SK-N-SH (cell line): ENCODE measurements at regions not wholly inside any gene's neighbourhood (a gene's known extent, or its start where the extent isn't known, plus 50 kb on each side); places are given as distances from the start of the nearest gene placed in this dataset.

Experiments
- CTCF ChIA-PET: fragments of 300-600, 350-600 bp; formaldehyde crosslinking; extraction: SDS; loops from one replicate; lab custom pipeline; 2021; lab: Yijun Ruan, JAX
- POLR2A ChIA-PET: fragments of 350-600 bp; sonication (Branson Sonifier 250); formaldehyde crosslinking; extraction: SDS; loops from one replicate; lab custom pipeline; 2020; ENCODE audit warnings: antibody characterized with exemption, inconsistent platforms; lab: Yijun Ruan, JAX
- DNase-seq: peaks from one replicate; pipeline ENCODE4 v3.0.0; 2012
- H2AFZ ChIP-seq: fragments of 200-600 bp; sonication (generic); 2 replicates; pipeline ENCODE4 v1.8.1; 2016; ENCODE audit warnings: antibody characterized with exemption, mild to moderate bottlenecking, low read depth
- H3F3A ChIP-seq: fragments of 200-600 bp; sonication (generic); replicated peaks from 2 replicates; pipeline ENCODE3; 2016; ENCODE audit warnings: antibody characterized with exemption, mild to moderate bottlenecking; ENCODE audit not compliant: insufficient read depth
- H3K27ac ChIP-seq, 2 experiments: fragments of 200-500 bp in 1 of 2; fragments of 200-600 bp in 1 of 2; sonication (Bioruptor generic) in 1 of 2; sonication (generic), shearing (Covaris generic) in 1 of 2; 2 replicates each; pipeline versions ENCODE4 v1.5.1 to v1.6.1; 2014 to 2016; ENCODE audit warnings: low read depth in 2 of 2, inconsistent platforms in 1 of 2, low read length in 1 of 2, mild to moderate bottlenecking in 1 of 2, mixed read lengths in 1 of 2
- H3K27me3 ChIP-seq: fragments of 200-600 bp; sonication (generic), shearing (Covaris generic); 2 replicates; pipeline ENCODE4 v1.6.1; 2016; ENCODE audit warnings: mixed run types; ENCODE audit not compliant: insufficient read depth
- H3K36me3 ChIP-seq, 2 experiments: fragments of 200-500 bp in 1 of 2; fragments of 200-600 bp in 1 of 2; sonication (Bioruptor generic) in 1 of 2; sonication (generic) in 1 of 2; replicated peaks in 1 of 2; 2 replicates each; pipeline versions ENCODE3 to v1.5.1; 2014 to 2016; ENCODE audit warnings: low read length in 1 of 2, mild to moderate bottlenecking in 1 of 2; ENCODE audit not compliant: insufficient read depth in 2 of 2, control insufficient read depth in 1 of 2
- H3K4me1 ChIP-seq, 2 experiments: fragments of 200-500 bp in 1 of 2; fragments of 200-600 bp in 1 of 2; sonication (Bioruptor generic) in 1 of 2; sonication (generic), shearing (Covaris generic) in 1 of 2; 2 replicates each; pipeline versions ENCODE4 v1.5.1 to v1.6.1; 2014 to 2016; ENCODE audit warnings: low read depth in 1 of 2, low read length in 1 of 2, mixed run types in 1 of 2; ENCODE audit not compliant: insufficient read depth in 2 of 2, control insufficient read depth in 1 of 2
- H3K4me2 ChIP-seq: fragments of 200-600 bp; sonication (generic), shearing (Covaris generic); 2 replicates; pipeline ENCODE4 v1.6.1; 2017; ENCODE audit warnings: mixed run types
- H3K4me3 ChIP-seq, 2 experiments: fragments of 200-500 bp in 1 of 2; fragments of 200-600 bp in 1 of 2; sonication (Bioruptor generic) in 1 of 2; sonication (generic), shearing (Covaris generic) in 1 of 2; 2 replicates each; pipeline versions ENCODE4 v1.5.1 to v1.8.1; 2014 to 2016; ENCODE audit warnings: low read depth in 2 of 2, inconsistent platforms in 1 of 2, low read length in 1 of 2, mild to moderate bottlenecking in 1 of 2, mixed read lengths in 1 of 2, moderate library complexity in 1 of 2
- H3K79me2 ChIP-seq: fragments of 200-600 bp; sonication (generic); 2 replicates; pipeline ENCODE4 v1.8.1; 2017; ENCODE audit warnings: mild to moderate bottlenecking; ENCODE audit not compliant: insufficient read depth
- H3K9ac ChIP-seq: fragments of 200-600 bp; sonication (generic); 2 replicates; pipeline ENCODE4 v1.6.1; 2017; ENCODE audit warnings: mixed run types
- H3K9me2 ChIP-seq: fragments of 200-600 bp; sonication (generic); 2 replicates; pipeline ENCODE4 v1.6.1; 2017; ENCODE audit warnings: mixed run types
- H3K9me3 ChIP-seq: fragments of 200-600 bp; sonication (generic); 2 replicates; pipeline ENCODE4 v1.6.1; 2017; ENCODE audit warnings: mixed run types, mild to moderate bottlenecking, moderate library complexity
- H4K20me1 ChIP-seq: fragments of 200-600 bp; sonication (generic); 2 replicates; pipeline ENCODE4 v1.6.1; 2017; ENCODE audit warnings: mild to moderate bottlenecking, mixed run types; ENCODE audit not compliant: insufficient read depth
- CHD2 ChIP-seq: fragments of 150-350 bp; IDR thresholded peaks from 2 replicates; pipeline ENCODE4 v1.6.1; 2018; ENCODE audit warnings: low read length; ENCODE audit not compliant: partially characterized antibody
- ELF1 ChIP-seq: IDR thresholded peaks from 2 replicates; pipeline ENCODE4 v1.4.0; 2012
- EP300 ChIP-seq, 2 experiments: IDR thresholded peaks; 2 replicates each; pipeline versions ENCODE4 v1.4.0 to v1.6.1; 2012; ENCODE audit warnings: borderline replicate concordance in 1 of 2, low read depth in 1 of 2, low read length in 1 of 2
- EZH2phosphoT487 ChIP-seq: fragments of 200-600 bp; sonication (generic); IDR thresholded peaks from 2 replicates; pipeline ENCODE4 v1.6.1; 2017; ENCODE audit warnings: low read depth, mixed run types, mild to moderate bottlenecking, antibody characterized with exemption, moderate library complexity, borderline replicate concordance
- FOXJ3 ChIP-seq: sonication (generic); formaldehyde crosslinking; IDR thresholded peaks from 2 replicates; pipeline ENCODE4 v1.5.1; 2020; ENCODE audit warnings: mild to moderate bottlenecking, missing genetic modification reagents
- FOXM1 ChIP-seq: IDR thresholded peaks from 2 replicates; pipeline ENCODE4 v1.4.0; 2012; ENCODE audit warnings: low read depth, mild to moderate bottlenecking
- GABPA ChIP-seq: IDR thresholded peaks from 2 replicates; pipeline ENCODE4 v1.4.0; 2012; ENCODE audit warnings: low read depth, mild to moderate bottlenecking
- NRF1 ChIP-seq: IDR thresholded peaks from 2 replicates; pipeline ENCODE4 v1.6.1; 2012; ENCODE audit warnings: low read depth, mild to moderate bottlenecking, low read length
- RCOR1 ChIP-seq: fragments of 150-350 bp; IDR thresholded peaks from 2 replicates; pipeline ENCODE4 v1.6.1; 2017; ENCODE audit warnings: antibody characterized with exemption, low read length
- SIN3A ChIP-seq: IDR thresholded peaks from 2 replicates; pipeline ENCODE4 v1.6.1; 2012; ENCODE audit warnings: low read depth, mild to moderate bottlenecking, low read length, moderate library complexity, borderline replicate concordance
- SMC3 ChIP-seq: IDR thresholded peaks from 2 replicates; pipeline ENCODE4 v1.6.1; 2012; ENCODE audit warnings: low read depth, low read length, improper control_type of control experiment
- TAF1 ChIP-seq: IDR thresholded peaks from 2 replicates; pipeline ENCODE4 v1.6.1; 2012; ENCODE audit warnings: low read depth, mild to moderate bottlenecking, low read length, moderate library complexity, borderline replicate concordance
- TCF12 ChIP-seq: IDR thresholded peaks from 2 replicates; pipeline ENCODE4 v1.4.0; 2012
- WGBS: methylation state at CpG from one replicate; pipeline ENCODE4 v1.1.6; 2017; ENCODE audit warnings: low lambda C conversion rate; 5-methylcytosine and 5-hydroxymethylcytosine counted together
- TF ChIP-seq, protein P1 (sequence below): fragments of 200-600 bp; sonication (generic); IDR thresholded peaks from 2 replicates; pipeline ENCODE4 v1.6.1; 2017; ENCODE audit warnings: antibody characterized with exemption, mild to moderate bottlenecking, moderate library complexity
- TF ChIP-seq, protein P2 (sequence below): IDR thresholded peaks from 2 replicates; pipeline ENCODE4 v1.4.0; 2012; ENCODE audit warnings: low read depth
- TF ChIP-seq, protein P3 (sequence below): IDR thresholded peaks from 2 replicates; pipeline ENCODE4; 2012
- TF ChIP-seq, protein P4 (sequence below): IDR thresholded peaks from 2 replicates; pipeline ENCODE4 v1.6.1; 2012; ENCODE audit warnings: mild to moderate bottlenecking, low read depth, low read length, moderate library complexity

DNA sequence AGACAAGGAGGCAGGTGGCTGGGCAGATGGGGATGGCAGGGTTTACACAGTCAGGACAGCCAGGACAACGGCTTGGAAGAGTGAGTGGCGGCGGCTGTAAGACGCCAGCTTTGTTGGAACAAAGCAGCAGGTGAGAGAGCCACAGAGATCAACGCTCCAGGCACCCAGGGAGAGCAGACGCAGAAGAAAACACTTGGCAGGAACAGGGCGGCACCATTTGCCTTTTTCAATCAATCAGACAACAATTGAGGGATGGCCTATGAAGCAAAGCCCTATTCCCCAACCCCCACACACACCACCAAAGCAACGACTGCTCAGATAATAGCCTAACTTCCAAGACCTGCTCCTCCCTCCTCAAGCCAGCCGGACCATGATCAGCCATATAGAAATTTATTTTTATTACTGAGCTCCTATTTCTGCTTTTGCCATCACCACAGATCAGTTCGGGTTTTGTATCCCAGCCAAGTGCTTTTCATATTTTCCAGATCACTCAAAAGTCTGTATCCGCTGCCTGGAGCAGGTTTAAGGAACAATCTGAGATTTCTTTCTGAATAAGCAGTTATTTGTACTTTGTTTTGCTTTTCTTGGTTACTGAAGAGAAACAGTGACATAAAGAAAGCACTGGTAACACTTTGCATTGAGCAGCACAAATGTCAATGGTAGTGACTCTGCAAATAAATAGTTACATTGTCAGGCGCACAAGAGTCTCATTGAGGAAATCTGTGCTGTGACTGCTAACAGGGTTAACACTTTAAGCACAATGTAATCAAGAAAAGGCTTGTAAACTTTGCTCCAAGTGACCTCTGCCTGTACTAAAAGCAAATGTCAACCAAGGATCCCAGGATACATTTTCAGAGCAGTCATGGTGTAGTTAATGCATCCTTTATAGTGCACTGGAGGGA lies 81.8 kb upstream of the RBPJ start (continued):
- TF ChIP-seq EP300 (IDR thresholded peaks at IDR 0.05; ENCODE audit: borderline replicate concordance in 1 of 2, low read depth in 1 of 2, low read length in 1 of 2) (peak in 1 of 2 experiments; percentile 45; a peak in 1 of 4 replicates), CHD2 (no peak), SMC3 (no peak)

DNA sequence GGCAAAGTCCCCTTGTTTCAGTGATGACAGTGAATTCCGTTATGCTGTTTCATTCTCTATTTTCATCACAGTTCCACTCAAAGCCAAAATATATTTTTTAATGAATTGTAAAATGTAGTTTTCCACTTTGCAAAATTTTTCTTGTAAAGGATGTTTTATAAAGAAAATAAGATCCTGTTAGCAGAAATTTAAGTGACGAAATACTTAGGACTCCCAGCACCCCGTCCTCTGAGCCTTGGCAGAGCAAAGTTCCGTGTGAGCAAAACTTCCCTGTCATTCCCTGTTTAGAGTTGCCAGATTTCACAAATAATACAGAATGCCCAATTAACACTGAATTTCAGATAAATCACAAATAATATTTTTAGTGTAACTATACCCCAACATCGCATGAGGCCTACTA lies 81.0 kb upstream of the RBPJ start:
- Histone ChIP-seq H3K27me3 (no peaks in the 10 kb centered on the region), H3F3A (peaks cover 5% of the 10 kb centered on the region), H4K20me1 (no peaks in the 10 kb centered on the region), H3K36me3 (no peaks in the 10 kb centered on the region), H3K4me1 (peaks cover 3 to 7% of the 10 kb centered on the region in 2 experiments; a peak in 1 of 4 replicates), H3K27ac (peak overlapping the region in 1 of 2 experiments; percentile 30; a peak in 1 of 4 replicates), H3K4me2 (no peak overlapping the region), H3K79me2 (no peaks in the 10 kb centered on the region), H3K9ac (no peak overlapping the region), H2AFZ (no peak overlapping the region), H3K9me2 (no peaks in the 10 kb centered on the region), H3K4me3 (no peak overlapping the region), H3K9me3 (no peaks in the 10 kb centered on the region)
- CTCF ChIA-PET, result no interaction called here
- 84% methylated on average over 5 of the region's 5 CpGs for WGBS
- POLR2A ChIA-PET, result no interaction called here
- no peak for TF ChIP-seq TCF12
- TF ChIP-seq RCOR1, result no peak
- TF ChIP-seq ELF1, result no peak
- TF ChIP-seq GABPA, result no peak
- TF ChIP-seq, protein P1, sequence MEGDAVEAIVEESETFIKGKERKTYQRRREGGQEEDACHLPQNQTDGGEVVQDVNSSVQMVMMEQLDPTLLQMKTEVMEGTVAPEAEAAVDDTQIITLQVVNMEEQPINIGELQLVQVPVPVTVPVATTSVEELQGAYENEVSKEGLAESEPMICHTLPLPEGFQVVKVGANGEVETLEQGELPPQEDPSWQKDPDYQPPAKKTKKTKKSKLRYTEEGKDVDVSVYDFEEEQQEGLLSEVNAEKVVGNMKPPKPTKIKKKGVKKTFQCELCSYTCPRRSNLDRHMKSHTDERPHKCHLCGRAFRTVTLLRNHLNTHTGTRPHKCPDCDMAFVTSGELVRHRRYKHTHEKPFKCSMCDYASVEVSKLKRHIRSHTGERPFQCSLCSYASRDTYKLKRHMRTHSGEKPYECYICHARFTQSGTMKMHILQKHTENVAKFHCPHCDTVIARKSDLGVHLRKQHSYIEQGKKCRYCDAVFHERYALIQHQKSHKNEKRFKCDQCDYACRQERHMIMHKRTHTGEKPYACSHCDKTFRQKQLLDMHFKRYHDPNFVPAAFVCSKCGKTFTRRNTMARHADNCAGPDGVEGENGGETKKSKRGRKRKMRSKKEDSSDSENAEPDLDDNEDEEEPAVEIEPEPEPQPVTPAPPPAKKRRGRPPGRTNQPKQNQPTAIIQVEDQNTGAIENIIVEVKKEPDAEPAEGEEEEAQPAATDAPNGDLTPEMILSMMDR, result no peak
- no peak for TF ChIP-seq TAF1
- no peak for TF ChIP-seq SIN3A
- no peak for TF ChIP-seq NRF1
- no peak for TF ChIP-seq FOXJ3 (CRISPR knock-in tag)
- TF ChIP-seq, protein P2, sequence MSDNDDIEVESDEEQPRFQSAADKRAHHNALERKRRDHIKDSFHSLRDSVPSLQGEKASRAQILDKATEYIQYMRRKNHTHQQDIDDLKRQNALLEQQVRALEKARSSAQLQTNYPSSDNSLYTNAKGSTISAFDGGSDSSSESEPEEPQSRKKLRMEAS, result no peak
- TF ChIP-seq, protein P3, sequence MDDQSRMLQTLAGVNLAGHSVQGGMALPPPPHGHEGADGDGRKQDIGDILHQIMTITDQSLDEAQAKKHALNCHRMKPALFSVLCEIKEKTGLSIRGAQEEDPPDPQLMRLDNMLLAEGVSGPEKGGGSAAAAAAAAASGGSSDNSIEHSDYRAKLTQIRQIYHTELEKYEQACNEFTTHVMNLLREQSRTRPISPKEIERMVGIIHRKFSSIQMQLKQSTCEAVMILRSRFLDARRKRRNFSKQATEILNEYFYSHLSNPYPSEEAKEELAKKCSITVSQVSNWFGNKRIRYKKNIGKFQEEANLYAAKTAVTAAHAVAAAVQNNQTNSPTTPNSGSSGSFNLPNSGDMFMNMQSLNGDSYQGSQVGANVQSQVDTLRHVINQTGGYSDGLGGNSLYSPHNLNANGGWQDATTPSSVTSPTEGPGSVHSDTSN, result no peak
- TF ChIP-seq, protein P4, sequence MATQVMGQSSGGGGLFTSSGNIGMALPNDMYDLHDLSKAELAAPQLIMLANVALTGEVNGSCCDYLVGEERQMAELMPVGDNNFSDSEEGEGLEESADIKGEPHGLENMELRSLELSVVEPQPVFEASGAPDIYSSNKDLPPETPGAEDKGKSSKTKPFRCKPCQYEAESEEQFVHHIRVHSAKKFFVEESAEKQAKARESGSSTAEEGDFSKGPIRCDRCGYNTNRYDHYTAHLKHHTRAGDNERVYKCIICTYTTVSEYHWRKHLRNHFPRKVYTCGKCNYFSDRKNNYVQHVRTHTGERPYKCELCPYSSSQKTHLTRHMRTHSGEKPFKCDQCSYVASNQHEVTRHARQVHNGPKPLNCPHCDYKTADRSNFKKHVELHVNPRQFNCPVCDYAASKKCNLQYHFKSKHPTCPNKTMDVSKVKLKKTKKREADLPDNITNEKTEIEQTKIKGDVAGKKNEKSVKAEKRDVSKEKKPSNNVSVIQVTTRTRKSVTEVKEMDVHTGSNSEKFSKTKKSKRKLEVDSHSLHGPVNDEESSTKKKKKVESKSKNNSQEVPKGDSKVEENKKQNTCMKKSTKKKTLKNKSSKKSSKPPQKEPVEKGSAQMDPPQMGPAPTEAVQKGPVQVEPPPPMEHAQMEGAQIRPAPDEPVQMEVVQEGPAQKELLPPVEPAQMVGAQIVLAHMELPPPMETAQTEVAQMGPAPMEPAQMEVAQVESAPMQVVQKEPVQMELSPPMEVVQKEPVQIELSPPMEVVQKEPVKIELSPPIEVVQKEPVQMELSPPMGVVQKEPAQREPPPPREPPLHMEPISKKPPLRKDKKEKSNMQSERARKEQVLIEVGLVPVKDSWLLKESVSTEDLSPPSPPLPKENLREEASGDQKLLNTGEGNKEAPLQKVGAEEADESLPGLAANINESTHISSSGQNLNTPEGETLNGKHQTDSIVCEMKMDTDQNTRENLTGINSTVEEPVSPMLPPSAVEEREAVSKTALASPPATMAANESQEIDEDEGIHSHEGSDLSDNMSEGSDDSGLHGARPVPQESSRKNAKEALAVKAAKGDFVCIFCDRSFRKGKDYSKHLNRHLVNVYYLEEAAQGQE, result no peak
- no peak for TF ChIP-seq EZH2phosphoT487
- no peak for TF ChIP-seq EP300 (IDR thresholded peaks at IDR 0.05; ENCODE audit: borderline replicate concordance in 1 of 2, low read depth in 1 of 2, low read length in 1 of 2)
- TF ChIP-seq FOXM1, result no peak
- no peak for DNase-seq
